ENCODE measurements at regions not wholly inside any gene's neighbourhood (a gene's known extent, or its start where the extent isn't known, plus 50 kb on each side); places are given as distances from the start of the nearest gene placed in this dataset.
"Not testable (repeated sequence)": the region's sequence is repeated elsewhere in the genome, so short reads cannot be mapped to it uniquely, and the experiment has no call there.

- no peak for DNase-seq (ENCODE audit: low spot score)
Observed at GRCh38 chr10:64320448-64320847, 799.2 kb downstream of the REEP3 start.

GRCh38 chr10:64329510-64329909 is 808.3 kb downstream of the REEP3 start:
- DNase-seq (ENCODE audit: low spot score), result no peak

DNA sequence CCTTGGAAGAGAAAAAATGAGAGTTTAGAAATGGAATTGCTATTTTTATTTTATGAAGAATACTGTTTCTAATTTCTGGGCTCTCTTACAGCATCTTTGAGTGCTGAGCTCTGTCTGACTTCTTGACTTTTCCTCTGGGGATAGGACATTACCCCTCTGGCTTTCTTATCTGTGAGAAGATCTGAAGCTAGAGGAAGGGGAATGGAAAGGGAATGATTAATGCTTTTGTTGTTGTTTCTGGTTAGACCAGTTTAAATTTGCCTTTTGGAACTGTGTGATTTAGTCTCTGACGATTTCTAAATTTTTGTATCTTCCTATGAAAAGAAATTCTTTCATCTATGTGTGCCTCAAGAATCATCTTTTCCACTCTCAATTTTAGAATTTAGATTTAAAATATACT is 811.4 kb downstream of the REEP3 start:
- DNase-seq (ENCODE audit: low spot score), result no peak

GRCh38 chr10:64334084-64334483 is 812.9 kb downstream of the REEP3 start:
- no peak for DNase-seq (ENCODE audit: low spot score)

DNA sequence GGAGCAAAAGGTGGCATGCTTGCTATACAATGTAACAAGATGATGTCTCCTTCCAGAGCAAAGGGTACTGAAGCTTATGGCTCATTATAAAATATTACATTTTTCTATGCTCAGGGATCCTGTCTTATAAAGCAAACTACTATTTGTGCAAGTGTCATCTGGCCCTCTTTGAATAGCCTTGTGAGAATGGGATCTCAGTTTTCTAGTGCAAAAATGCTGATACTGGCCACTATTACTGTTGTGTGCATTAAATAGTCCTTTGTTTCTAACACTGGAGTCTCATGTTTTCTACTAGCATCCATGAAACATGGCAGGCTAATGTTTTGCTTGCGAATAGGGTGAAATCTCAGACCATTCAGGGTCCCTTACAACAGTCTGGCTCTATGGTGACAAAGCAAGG is 823.0 kb downstream of the REEP3 start:
- DNase-seq (ENCODE audit: low spot score), result no peak

- no peak for DNase-seq (ENCODE audit: low spot score)
Observed at GRCh38 chr10:64345856-64346255, 824.7 kb downstream of the REEP3 start.

DNA sequence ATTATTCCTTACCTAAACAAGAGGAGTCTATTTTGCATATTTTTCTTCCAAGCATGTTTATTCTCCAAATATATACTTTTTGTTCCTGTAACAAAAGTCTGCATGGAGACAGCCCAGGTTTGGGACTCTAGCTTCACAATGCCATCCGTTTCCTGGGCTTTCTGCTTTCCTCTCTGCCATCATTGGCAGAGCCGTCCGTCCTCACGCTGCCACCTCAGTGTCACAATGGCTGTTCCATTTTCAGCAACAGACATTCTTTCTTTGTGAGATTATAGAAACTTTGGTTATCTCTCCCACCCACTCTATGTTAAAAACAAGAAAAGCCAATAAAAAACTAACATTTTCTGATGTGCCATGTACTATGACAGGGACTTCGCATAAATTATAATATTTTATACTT is 825.2 kb downstream of the REEP3 start:
- no peak for DNase-seq (ENCODE audit: low spot score)

DNA sequence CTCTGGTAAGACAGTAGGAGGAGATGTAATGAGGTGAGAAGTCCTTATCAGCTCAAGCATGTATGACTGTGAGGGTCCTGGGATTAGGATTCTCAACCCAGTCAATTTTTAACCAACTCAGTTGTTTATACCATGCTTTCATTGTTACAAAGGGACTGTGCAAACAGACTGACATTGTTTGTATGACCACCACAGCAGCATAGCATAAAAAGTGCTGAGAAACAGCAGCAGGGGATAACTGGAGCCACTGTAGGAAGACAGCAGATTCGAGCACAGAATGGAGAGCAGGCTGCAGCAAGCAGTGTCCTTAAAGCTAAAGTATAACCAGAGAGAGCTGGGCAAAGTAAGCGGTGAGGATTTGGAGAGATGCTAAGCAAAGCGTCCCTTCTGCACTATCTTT is 829.5 kb downstream of the REEP3 start:
- DNase-seq (ENCODE audit: low spot score), result no peak

GRCh38 chr10:64358907-64359306 is 837.7 kb downstream of the REEP3 start:
- no peak for DNase-seq (ENCODE audit: low spot score)

DNA sequence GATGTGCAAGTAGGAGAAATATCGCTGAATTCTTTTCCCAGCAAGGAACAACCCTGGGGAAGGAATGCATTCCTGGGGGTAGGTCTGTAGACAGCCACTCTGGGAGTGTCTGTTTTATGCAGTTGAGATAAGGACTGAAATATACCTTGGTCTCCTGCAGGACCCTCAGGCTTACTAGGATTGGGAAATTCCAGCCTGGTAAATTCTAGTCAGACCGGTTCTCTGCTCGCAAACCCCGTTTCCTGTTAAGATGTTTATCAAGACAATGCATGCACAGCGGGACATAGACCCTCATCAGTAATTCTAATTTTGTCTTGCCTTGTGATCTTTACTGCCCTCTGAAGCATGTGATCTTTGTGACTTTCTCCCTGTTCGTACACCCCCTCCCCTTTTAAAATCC is 839.0 kb downstream of the REEP3 start:
- DNase-seq (ENCODE audit: low spot score), result not testable (repeated sequence)

- no peak for DNase-seq (ENCODE audit: low spot score)
Observed at GRCh38 chr10:64363687-64364086, 842.5 kb downstream of the REEP3 start.

GRCh38 chr10:64365663-64366062 is 844.5 kb downstream of the REEP3 start:
- DNase-seq (ENCODE audit: low spot score), result no peak

GRCh38 chr10:64368298-64368697 is 847.1 kb downstream of the REEP3 start:
- DNase-seq (ENCODE audit: low spot score), result no peak

GRCh38 chr10:64369885-64370773 is 848.9 kb downstream of the REEP3 start:
- no peak for DNase-seq (ENCODE audit: low spot score)

- no peak for DNase-seq (ENCODE audit: low spot score)
Observed at GRCh38 chr10:64374346-64374745, 853.1 kb downstream of the REEP3 start.

DNA sequence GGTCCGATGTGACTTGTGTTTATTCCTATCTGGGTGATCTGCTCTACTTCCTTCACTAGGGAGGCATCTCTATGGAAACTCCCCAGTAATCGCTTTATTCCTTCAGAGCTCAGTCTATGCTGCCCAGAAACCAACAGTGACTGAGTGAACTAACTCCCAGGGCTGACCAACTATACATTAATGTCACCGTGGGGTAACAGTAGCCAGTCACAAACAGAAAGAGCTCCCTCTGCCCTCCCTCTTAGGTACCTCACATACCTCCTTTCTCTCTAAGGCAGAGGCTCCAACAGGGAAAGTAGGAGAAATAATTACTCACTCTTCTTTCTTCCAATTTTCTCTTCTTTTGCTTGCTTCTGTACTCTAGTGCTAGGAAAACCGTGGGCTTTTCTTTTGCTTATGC is 855.0 kb downstream of the REEP3 start:
- DNase-seq (ENCODE audit: low spot score), result no peak

GRCh38 chr10:64379898-64380297 is 858.7 kb downstream of the REEP3 start:
- no peak for DNase-seq (ENCODE audit: low spot score)

- DNase-seq (ENCODE audit: low spot score), result no peak
Observed at GRCh38 chr10:64385355-64385754, 864.2 kb downstream of the REEP3 start.

GRCh38 chr10:64394744-64395143 is 873.5 kb downstream of the REEP3 start:
- peak; percentile 53 for DNase-seq (ENCODE audit: low spot score)

DNA sequence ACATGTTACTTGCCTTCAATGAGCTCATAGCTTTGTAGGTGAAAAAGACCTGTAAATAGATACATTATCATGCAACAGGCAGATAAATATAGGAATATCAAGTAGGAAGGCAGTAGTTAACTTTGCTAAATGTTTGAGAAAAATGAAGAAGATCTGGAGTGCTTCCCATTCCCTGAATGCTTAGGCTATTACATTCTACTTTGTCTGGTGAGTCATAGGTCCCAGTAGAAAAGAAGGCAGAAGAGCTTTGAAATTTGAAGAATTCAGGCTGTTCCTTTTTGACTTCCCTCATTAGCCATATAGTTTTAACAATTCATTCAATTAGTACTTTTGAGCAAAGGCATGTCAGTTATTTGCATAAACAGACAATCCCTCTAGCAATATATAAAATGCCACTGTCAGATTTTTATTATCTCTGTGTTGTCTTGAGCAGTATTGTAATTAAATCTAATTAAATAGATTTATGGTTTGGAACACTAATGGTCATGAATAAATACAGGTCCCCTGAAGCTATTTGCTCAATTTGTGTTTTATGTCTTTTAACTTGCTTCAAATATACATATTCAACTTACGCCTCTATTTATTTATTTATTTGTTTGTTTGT is 875.0 kb downstream of the REEP3 start:
- DNase-seq (ENCODE audit: low spot score), result peak; percentile 55

- no peak for DNase-seq (ENCODE audit: low spot score)
Observed at GRCh38 chr10:64397125-64397524, 875.9 kb downstream of the REEP3 start.

GRCh38 chr10:64408391-64409183 is 887.4 kb downstream of the REEP3 start:
- DNase-seq (ENCODE audit: low spot score), result no peak

DNA sequence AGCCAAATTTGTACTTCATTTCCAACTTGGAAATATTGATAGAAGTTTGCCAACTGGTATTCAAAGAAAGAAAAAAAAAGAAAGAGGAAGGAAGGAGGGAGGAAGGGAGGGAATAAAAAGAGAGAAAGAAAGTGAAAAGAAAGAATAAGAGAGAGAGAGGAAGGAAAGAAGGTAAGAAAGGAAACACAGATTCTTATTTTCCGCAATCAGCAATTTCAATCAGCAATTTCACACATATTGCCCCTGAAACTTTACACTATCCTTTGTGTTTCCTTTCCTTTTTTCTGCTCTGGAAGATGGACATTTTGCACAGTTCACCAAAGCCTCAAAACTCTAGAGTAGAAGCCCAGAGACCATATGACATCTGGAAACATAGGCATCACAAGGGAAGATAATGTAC is 888.1 kb downstream of the REEP3 start:
- no peak for DNase-seq (ENCODE audit: low spot score)
